Activated B cell treated with CpG ODN at 0.5 μM for 24 hours (primary cell): ENCODE measurements at regions not wholly inside any gene's neighbourhood (a gene's known extent, or its start where the extent isn't known, plus 50 kb on each side); places are given as distances from the start of the nearest gene placed in this dataset.

ENCODE experiments used
- ATAC-seq: fragments of 200-7000 bp; cut with Tn5 transposase; one replicate; pipeline ENCODE4 v1.10.0; 2021; ENCODE audit warnings: low read depth, mild to moderate bottlenecking, moderate library complexity
- CTCF ChIA-PET: fragments of 350-600 bp; sonication (Branson Sonifier 250); formaldehyde crosslinking; loops from one replicate; lab custom pipeline; 2021; ENCODE audit warnings: antibody characterized with exemption; lab: Charles Lee
- POLR2A ChIA-PET: fragments of 350-600 bp; sonication (Branson Sonifier 250); formaldehyde crosslinking; loops from one replicate; lab custom pipeline; 2021; ENCODE audit warnings: antibody characterized with exemption; lab: Charles Lee
- DNase-seq: peaks from one replicate; pipeline ENCODE4 v3.0.0; 2022
- H3K27ac Mint-ChIP-seq: one replicate; pipeline ENCODE4 v1.8.0; 2020; ENCODE audit warnings: mixed read lengths
- H3K27me3 Mint-ChIP-seq: one replicate; pipeline ENCODE4 v1.8.0; 2021; ENCODE audit warnings: mixed read lengths
- H3K36me3 Mint-ChIP-seq: one replicate; pipeline ENCODE4 v1.8.0; 2021; ENCODE audit warnings: low read depth, mixed read lengths
- H3K4me1 Mint-ChIP-seq: one replicate; pipeline ENCODE4 v1.8.0; 2021; ENCODE audit warnings: mixed read lengths
- H3K4me3 Mint-ChIP-seq: one replicate; pipeline ENCODE4 v1.8.0; 2020; ENCODE audit warnings: mild to moderate bottlenecking, mixed read lengths
- H3K9me3 Mint-ChIP-seq: one replicate; pipeline ENCODE4 v1.8.0; 2020; ENCODE audit warnings: mixed read lengths
- intact Hi-C: fragments of 100-400 bp; cut with micrococcal nuclease; formaldehyde crosslinking; loops from one replicate; pipeline ENCODE4 v1.15.1; 2024
- TF ChIP-seq, protein P1 (sequence below): fragments of 200-600 bp; IDR thresholded peaks from one replicate; pipeline ENCODE4 v1.8.0; 2022; ENCODE audit warnings: antibody characterized with exemption, mild to moderate bottlenecking

GRCh38 chr5:37966871-37967270 lies 127.0 kb upstream of the GDNF start:
- POLR2A ChIA-PET: no interaction called here
- CTCF ChIA-PET: no interaction called here
- DNase-seq (no peak), ATAC-seq (no peak)
- H3K27ac Mint-ChIP-seq: no peak overlapping the region
- no peaks in the 10 kb centered on the region for H3K27me3 Mint-ChIP-seq
- intact Hi-C loops: no loop called here
- no peaks in the 10 kb centered on the region for H3K9me3 Mint-ChIP-seq
- no peaks in the 10 kb centered on the region for H3K4me1 Mint-ChIP-seq
- TF ChIP-seq, protein P1, sequence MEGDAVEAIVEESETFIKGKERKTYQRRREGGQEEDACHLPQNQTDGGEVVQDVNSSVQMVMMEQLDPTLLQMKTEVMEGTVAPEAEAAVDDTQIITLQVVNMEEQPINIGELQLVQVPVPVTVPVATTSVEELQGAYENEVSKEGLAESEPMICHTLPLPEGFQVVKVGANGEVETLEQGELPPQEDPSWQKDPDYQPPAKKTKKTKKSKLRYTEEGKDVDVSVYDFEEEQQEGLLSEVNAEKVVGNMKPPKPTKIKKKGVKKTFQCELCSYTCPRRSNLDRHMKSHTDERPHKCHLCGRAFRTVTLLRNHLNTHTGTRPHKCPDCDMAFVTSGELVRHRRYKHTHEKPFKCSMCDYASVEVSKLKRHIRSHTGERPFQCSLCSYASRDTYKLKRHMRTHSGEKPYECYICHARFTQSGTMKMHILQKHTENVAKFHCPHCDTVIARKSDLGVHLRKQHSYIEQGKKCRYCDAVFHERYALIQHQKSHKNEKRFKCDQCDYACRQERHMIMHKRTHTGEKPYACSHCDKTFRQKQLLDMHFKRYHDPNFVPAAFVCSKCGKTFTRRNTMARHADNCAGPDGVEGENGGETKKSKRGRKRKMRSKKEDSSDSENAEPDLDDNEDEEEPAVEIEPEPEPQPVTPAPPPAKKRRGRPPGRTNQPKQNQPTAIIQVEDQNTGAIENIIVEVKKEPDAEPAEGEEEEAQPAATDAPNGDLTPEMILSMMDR: no peak
- H3K4me3 Mint-ChIP-seq: no peak overlapping the region
- no peaks in the 10 kb centered on the region for H3K36me3 Mint-ChIP-seq

- no peaks in the 10 kb centered on the region for H3K9me3 Mint-ChIP-seq
- H3K4me1 Mint-ChIP-seq: no peaks in the 10 kb centered on the region
- intact Hi-C loops: no loop called here
- H3K36me3 Mint-ChIP-seq: no peaks in the 10 kb centered on the region
- TF ChIP-seq, protein P1: no peak
- CTCF ChIA-PET: no interaction called here
- H3K4me3 Mint-ChIP-seq: no peak overlapping the region
- ATAC-seq (no peak), DNase-seq (no peak)
- POLR2A ChIA-PET: no interaction called here
- no peaks in the 10 kb centered on the region for H3K27me3 Mint-ChIP-seq
- no peak overlapping the region for H3K27ac Mint-ChIP-seq
Measured at GRCh38 chr5:37966291-37966690, 126.5 kb upstream of the GDNF start.

DNA sequence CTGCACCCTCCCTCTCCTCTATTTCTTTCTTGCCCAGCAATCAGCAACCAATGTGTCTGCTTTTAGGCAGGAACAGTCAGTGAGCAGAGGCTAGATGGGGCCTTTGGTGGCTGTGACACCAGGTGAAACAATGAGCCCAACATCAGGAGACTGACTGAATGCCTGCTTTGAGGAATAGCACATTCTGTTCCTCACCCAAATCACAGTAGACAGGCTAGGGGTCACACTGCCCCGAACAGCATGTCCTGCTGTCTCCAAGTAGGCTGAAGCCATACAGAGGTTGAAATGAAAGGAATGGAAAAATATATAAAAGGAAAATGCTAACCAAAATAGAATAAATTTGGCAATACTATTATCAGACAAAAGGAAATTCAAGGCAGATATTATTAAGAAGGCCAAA lies 122.5 kb upstream of the GDNF start:
- POLR2A ChIA-PET: no interaction called here
- no peak overlapping the region for H3K27ac Mint-ChIP-seq
- TF ChIP-seq, protein P1: no peak
- CTCF ChIA-PET: no interaction called here
- no peaks in the 10 kb centered on the region for H3K27me3 Mint-ChIP-seq
- peaks cover 14% of the 10 kb centered on the region for H3K9me3 Mint-ChIP-seq
- H3K36me3 Mint-ChIP-seq: no peaks in the 10 kb centered on the region
- ATAC-seq: no peak
- intact Hi-C loops: no loop called here
- H3K4me1 Mint-ChIP-seq: no peaks in the 10 kb centered on the region
- no peak for DNase-seq
- H3K4me3 Mint-ChIP-seq: no peak overlapping the region

DNA sequence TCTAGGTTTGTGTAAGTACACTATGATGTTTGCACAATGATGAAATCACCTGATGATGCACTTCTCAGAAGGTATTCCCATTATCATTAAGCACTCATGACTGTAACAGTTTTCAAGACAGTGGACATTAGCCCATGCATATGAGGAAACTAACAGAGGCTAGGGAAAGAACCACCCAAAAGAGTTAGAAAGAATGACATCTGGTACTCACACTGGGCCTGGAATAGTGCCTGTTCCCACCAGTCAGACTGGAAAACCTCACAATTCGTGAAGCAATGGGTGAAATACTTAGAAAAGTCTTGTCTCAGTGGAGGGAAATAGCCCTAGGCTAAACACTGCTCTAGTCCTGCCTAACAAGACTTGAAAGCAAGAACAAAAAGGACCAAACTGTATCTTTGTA lies 117.4 kb upstream of the GDNF start:
- intact Hi-C loops: no loop called here

GRCh38 chr5:37955748-37956147 lies 115.9 kb upstream of the GDNF start:
- no peak overlapping the region for H3K27ac Mint-ChIP-seq
- H3K4me3 Mint-ChIP-seq: no peak overlapping the region
- H3K27me3 Mint-ChIP-seq: no peaks in the 10 kb centered on the region
- H3K9me3 Mint-ChIP-seq: peaks cover 14% of the 10 kb centered on the region
- DNase-seq (no peak), ATAC-seq (no peak)
- TF ChIP-seq, protein P1: no peak
- no peaks in the 10 kb centered on the region for H3K36me3 Mint-ChIP-seq
- H3K4me1 Mint-ChIP-seq: no peaks in the 10 kb centered on the region
- POLR2A ChIA-PET: no interaction called here
- CTCF ChIA-PET: no interaction called here
- intact Hi-C loops: no loop called here

More for the DNA sequence above, 117.4 kb upstream of the GDNF start:
- Mint-ChIP-seq H3K27me3 (no peaks in the 10 kb centered on the region), H3K4me1 (no peaks in the 10 kb centered on the region), H3K36me3 (no peaks in the 10 kb centered on the region), H3K9me3 (peaks cover 14% of the 10 kb centered on the region), H3K27ac (no peak overlapping the region), H3K4me3 (no peak overlapping the region)
- CTCF ChIA-PET: no interaction called here
- TF ChIP-seq, protein P1: no peak
- ATAC-seq (no peak), DNase-seq (no peak)
- POLR2A ChIA-PET: no interaction called here
